Fibroblast of lung (primary cell): ENCODE measurements at regions not wholly inside any gene's neighbourhood (a gene's known extent, or its start where the extent isn't known, plus 50 kb on each side); places are given as distances from the start of the nearest gene placed in this dataset.

Experiments used
- EZH2 ChIP-seq: IDR thresholded peaks from 2 replicates; pipeline ENCODE4 v1.5.1; 2012; ENCODE audit warnings: low read length, control low read depth, mild to moderate bottlenecking; ENCODE audit errors: missing control alignments
- TF ChIP-seq, protein P1 (sequence below), 2 donors: IDR thresholded peaks in 1 of 2; conservative IDR thresholded peaks in 1 of 2; 1 replicate in 1 of 2; 2 replicates in 1 of 2; pipeline ENCODE4 v1.5.1; 2011 to 2012; ENCODE audit warnings: low read length in 2 of 2, control low read depth in 1 of 2, inconsistent platforms in 1 of 2, low read depth in 1 of 2, mild to moderate bottlenecking in 1 of 2

DNA sequence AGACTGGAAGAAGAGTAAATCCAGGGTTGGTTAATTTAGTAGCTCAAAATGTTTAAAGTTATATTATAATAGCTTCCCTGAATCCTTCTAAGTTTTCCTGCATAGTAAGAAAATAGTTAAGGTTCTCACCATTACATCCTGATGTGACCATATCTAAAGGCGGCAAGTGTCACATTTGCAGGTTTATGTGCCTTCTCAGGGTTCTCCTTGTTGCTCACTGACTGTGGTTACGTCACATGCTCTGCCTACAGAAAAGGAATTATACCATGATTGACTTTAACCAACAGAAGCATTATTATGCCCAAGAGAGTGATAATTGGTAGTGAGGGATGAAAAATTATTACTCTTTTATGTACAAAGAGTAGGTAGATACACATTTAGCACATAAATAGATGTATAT is 539.8 kb downstream of the PTPRC start:
- TF ChIP-seq, protein P1, sequence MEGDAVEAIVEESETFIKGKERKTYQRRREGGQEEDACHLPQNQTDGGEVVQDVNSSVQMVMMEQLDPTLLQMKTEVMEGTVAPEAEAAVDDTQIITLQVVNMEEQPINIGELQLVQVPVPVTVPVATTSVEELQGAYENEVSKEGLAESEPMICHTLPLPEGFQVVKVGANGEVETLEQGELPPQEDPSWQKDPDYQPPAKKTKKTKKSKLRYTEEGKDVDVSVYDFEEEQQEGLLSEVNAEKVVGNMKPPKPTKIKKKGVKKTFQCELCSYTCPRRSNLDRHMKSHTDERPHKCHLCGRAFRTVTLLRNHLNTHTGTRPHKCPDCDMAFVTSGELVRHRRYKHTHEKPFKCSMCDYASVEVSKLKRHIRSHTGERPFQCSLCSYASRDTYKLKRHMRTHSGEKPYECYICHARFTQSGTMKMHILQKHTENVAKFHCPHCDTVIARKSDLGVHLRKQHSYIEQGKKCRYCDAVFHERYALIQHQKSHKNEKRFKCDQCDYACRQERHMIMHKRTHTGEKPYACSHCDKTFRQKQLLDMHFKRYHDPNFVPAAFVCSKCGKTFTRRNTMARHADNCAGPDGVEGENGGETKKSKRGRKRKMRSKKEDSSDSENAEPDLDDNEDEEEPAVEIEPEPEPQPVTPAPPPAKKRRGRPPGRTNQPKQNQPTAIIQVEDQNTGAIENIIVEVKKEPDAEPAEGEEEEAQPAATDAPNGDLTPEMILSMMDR (conservative IDR thresholded peaks at IDR 0.05 in 1 of 2, IDR thresholded peaks at IDR 0.05 in 1 of 2; ENCODE audit: low read depth in 1 of 2, low read length in 2 of 2) = no peak
- no peak for TF ChIP-seq EZH2
